HG03520 (cell line): ENCODE measurements at regions not wholly inside any gene's neighbourhood (a gene's known extent, or its start where the extent isn't known, plus 50 kb on each side); places are given as distances from the start of the nearest gene placed in this dataset.

Source experiments
- ATAC-seq: cut with Tn5 transposase; IDR thresholded peaks from one replicate; pipeline ENCODE4 v1.9.1; 2021; ENCODE audit warnings: mild to moderate bottlenecking, moderate library complexity; ENCODE audit not compliant: unreplicated experiment

DNA sequence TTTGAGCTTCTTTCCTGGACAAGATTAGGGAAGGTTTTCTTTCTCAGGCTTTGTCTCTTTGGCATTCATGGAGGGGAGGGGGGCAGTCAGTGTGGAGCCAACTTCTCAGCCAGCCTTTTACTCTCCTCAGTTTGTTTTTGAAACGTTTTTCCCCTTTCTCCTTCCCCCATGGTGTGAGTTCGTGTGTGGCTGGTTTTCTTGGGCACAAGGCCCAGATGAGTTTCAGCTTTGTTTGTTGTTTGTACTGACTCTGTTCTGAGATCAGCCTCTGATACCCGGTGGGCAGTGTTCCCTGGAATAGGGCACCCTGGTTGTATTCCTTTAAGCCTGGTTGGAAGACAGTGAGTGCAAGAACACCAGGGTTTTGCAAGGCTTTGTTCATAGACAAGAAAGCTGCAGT is 168.2 kb upstream of the RARB start:
- no peak for ATAC-seq

DNA sequence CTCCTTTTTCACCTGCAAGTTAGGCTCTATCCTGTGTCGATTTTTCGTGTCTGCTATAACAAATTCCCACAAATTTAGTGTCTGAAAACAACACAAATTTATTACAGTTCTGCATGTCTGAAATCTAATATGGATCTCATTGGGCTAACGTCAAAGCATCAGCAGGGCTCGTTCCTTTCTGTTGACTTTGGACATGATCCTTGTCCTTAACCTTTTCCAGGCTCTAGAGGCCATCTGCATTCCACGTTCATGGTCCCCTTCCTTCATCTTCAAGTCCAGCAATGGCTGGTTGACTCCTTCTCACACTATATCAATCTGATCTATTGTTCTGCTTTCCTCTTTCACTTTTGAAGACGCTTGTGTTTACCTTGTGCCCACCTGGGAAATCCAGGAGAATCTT is 165.7 kb upstream of the RARB start:
- no peak for ATAC-seq

DNA sequence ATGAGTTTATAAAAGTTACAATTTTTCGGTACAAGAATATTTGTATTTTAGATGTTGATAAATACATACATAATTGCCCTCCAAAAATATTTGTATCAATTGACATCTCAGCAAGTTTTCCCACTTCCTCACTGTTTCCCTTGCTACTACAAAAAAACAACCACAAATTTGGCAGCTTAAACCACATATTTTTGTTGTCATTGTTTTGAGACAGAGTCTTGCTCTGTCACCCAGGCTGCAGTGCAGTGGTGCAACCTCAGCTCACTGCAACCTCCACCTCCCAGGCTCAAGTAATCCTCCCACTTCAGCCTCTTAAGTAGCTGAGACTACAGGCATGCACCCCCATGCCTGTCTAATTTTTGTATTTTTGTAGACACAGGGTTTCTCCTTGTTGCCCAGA is 162.8 kb upstream of the RARB start:
- no peak for ATAC-seq

DNA sequence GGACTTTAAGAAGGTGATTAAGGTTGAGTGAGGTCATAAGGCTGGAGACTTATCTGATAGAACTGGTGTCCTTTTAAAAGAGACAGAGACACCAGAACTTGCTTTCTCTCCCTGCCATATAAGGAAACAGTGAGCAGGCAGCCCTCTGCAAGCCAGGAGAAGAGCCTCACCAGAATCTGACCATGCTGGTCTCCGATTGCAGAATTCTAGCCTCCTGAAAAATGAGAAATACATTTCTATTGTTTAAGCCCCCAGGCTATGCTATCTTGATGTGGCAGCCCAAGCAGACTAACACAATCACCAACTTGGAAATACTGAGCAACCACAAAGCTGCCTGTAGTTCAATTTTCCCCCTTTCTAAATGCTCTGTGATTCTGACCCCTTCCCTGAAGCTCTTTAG is 161.4 kb upstream of the RARB start:
- ATAC-seq, result no peak

DNA sequence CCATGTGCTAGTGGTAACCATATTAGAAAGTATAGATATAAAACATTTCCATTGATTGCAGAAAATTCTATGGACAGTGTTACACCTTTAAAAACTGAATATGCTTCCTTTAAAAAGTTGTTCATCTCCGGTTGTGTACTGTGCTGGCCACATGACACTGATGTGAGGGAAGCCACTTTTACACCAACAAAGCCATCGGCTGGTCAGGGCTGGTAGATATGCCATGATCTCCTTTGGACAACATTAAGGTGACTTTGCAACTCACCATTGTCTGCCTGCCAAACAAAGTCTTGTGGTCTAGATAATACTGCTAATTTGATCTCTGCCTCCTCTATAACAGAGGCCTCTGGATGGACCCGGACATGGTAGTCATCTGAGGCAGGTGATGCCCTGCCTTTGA is 156.0 kb upstream of the RARB start:
- no peak for ATAC-seq

DNA sequence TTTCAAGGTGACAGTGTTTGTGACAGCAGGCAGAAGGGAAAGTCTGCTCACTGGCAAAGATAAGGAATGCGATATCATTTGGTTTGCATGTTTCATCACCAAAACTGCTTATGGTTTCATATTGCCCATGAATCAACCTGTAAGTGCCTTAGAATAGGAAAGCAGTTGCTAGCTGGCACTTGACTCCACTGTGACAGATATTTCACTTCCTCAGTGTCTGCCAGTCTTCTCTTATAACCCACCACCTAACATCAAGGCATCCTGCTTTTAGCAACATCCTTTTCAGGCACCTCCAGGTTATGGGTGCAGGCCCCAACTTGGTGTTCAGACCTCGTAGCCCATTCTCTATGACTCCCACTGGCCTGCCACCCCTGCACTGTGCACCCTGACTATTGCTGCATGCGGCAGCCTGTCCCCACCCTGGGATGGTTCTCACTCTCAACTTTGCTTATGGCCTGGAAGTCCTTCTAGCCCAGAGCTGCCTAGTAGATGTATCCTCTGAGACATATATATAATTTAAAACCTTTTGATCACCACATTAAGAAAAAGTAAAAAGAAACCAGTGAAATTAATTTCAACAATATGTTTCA is 154.4 kb upstream of the RARB start:
- no peak for ATAC-seq

DNA sequence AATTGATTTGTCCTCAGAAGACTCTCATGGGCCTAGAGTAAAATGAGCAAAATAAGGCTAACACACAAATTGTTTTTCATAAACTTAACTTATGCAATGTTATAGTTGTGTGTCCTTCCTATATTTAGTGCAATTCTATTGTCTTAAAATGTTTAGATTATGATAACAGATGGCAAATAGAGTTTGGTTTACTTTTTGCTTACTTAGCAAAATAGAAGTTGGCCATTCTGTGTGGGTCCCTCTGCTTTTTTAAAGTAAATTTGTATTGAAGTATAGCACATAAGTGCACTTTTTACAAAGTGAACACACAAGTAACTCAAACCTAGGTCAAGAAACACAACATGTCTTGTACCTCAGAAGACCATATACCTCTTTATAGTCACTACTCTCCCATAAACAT is 150.6 kb upstream of the RARB start:
- no peak for ATAC-seq

DNA sequence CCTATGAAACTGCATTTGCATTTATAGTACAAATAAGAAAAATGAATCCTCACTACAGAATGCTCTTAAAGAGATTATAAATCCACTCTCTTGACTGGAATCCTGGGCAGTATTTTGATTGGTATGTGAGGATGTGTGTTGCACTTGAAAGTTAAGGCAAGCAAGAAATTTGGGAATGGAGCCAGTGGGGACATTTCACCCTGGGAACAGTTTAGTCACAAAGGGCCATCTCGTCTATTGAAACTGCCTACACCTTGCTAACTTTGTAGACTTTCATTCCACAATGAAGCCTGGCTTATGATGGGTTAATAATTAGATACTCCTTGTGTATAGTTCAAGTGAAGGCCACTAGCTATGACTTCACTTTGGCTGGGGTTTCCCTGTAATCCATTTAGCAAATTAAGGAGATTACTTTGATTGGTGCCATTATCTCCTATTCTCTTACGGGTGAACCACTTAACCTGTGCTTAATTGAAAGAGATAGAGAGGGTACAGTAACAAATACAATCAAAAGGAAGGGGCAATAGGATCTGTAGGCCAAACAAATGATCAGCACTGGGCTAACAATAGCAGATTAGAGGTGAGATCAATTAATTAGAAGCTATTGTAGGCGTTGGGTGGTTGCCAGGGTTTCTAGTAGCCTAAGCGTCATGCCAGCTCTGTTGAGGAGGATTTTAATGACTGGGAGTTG is 146.9 kb upstream of the RARB start:
- ATAC-seq, result no peak

DNA sequence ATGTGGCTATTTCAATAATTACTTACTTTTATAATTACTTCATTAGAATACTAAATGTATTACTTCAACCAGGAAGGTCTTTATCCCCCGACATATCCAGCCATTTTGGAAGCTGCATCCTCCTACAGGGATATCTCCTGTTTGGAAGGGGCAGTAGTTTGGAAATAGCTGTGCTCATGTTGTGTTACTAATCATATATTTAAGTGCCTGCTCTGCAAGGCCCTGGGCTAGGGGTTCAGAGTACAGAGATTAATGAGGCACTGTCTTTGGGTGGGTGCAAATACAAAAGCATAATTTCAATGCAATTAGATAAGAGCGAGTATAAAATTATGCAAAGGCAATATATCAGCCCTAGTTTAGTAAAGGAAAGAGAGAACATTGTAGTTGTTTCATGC is 146.3 kb upstream of the RARB start:
- no peak for ATAC-seq

DNA sequence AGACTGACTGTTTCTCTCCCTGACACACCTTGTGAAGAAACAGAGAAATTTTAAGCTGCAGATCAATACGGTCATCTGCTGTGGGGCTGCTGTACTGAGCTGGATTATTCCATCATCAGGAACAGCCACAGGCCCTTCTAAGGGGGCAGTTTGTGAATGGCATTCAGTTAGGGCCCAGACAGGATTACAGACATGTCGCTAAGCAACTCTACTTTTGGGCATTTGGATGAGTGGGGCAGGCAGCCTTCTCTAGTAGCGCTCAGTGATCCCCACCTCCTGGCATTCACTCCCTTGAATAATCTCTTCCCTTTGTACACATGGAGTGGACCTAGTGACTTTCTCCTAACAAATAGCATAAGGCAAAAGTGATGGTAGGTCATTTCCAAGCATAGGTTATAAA is 144.4 kb upstream of the RARB start:
- no peak for ATAC-seq

DNA sequence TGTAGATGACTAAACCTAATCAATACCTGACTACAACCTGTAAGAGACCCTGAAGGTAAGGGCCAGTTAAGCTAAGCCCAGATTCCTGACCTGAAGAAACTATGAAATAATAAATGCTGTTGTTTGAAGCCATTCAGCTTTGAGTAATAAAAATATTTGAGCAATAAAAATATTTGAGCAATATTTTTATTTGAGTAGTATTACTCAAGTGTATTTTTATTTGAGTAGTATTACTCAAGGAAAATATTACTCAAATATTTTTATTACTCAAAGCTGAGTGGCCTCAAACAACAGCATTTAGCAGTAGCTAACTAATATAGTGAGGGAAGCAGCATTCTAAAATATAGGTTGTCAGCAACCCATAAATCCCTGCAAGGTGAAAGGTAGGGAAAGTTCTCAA is 143.8 kb upstream of the RARB start:
- ATAC-seq, result no peak

DNA sequence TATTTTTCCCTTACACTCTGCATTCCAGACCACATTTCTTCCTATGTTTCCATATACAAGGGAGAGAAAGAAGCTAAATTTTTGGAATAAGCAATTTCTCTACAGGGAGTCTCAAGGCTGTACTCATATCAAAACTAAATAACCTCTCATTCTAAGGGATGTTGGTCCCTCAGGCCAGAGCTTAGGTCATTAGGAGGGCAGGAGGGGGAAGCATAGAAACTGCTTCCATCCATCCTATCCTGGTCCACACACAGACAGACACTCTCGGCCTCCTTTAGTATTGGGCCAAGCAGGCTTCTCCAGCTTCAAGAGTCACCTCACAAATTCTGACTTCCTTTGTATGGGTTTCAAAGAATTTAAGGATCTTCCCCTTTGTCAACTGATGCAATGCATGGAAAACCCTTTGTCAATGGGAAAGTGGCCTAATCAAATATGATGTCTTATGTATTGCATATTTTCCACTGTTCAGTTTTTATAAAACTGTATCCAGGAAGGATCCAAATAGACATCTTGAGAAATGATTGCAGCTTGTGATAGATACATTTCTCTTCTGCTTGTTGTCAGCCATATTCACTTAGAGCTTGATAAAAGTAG is 140.7 kb upstream of the RARB start:
- ATAC-seq, result no peak

DNA sequence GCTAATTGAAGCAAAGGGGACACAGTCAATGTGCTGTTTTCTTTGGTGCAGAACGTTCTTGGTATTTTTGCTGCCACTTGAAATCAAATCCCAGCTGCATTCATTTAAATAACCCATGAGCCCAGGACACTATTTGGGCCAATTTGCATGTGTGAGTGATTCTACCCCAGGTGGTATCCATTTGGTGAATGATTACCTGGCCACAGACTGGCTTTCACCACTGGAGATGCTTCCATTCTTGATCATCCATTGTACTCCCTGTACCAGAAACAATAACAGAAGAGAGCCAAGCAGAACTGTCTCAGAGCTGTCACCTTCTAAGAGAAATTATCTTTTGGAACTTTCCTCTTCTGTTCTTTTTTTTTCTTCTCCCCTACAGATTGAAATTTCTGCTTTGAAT is 139.7 kb upstream of the RARB start:
- no peak for ATAC-seq

DNA sequence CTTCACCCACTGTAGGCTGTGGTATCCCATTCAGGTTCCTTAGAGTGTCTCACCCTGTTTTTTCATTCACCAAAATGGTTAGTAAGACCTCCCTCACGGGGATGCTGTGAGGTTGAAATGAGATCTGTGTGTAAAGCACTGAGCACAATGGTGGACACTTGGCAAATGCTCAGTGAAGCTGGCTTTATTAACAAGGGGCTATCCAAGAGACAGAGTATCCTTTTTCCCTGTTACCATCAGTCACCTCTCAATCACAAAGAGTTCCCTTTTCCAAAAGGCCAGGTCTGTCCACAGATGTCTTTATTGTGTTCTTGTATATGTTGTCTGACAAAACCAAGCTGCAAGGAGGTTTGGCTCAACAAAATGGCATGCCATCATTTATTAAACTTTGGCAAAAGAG is 138.9 kb upstream of the RARB start:
- no peak for ATAC-seq

DNA sequence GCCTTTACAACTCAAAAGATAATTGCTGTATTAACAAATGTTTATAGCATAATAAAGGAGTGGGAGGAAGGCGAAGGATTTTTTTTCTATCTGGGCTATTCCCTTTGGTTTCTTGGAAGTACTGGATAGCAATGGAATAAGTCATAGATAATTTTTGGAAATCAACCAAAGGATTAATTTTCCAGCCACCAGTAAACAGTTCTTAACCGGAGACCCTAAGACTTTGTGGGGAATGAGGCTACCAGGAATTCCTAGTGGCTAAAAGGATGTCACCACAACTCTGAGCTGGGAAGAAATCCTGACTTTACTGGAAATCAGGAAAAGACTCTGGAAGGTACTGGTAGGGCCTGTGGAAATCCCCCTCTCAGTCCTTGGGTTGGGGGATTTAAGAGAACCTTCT is 138.4 kb upstream of the RARB start:
- no peak for ATAC-seq

DNA sequence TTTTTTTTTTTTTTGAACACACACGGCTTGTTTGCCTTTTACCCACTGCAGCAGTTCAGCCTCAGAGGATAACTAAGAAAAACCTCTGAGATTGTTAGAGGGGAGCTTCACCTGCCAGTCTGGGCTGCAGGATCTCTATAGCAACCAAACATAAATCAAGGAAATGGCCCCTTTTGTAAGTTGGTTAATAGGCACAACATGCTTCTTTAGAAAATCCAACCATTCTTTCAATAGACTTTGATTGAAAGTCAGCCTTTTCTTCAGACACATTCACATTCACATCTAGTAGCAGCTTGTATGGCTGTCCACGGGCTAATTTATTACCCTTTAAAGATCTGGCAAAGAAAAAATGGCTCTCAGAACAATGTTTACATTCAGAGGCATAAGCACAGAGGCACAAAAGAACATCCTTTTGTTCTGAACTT is 136.6 kb upstream of the RARB start:
- no peak for ATAC-seq

DNA sequence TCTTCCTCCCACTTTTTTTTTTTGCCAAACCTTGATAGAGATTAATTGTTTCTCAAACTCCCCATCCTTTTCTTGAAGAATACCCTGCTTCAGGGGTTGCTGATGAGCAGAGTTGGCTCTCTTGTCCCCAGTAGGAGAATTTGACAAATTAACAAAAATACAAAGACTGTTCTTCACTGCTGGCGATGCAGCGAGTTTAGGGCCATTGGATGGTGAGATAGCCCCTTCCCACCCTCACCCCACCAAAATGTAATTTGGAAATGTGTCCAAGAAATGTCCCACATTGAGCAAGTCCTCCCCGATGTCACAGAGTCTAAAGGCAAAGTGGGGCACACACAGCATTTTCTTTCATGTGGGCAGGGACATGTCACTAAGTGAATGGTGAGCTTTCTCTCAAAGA is 136.0 kb upstream of the RARB start:
- ATAC-seq, result no peak

DNA sequence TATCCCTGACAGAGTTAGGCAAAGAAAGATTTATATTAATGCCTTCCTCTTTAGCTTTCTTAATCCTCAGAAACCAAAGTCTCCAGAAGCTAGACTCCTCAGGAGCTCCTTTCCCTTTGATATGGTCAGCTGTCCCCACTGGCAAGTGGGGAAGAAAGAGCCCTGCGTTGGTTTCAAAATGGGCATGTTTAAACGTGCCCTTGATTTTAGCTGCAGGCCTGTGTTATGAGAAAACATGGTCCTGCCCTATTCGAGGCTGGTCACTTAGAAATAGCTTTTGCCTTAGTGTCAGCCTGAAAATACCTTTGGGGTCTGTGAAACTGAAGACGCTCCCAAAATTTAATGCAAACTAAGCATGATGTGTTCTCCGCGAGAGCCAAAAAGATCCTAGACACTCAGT is 135.5 kb upstream of the RARB start:
- ATAC-seq, result no peak

DNA sequence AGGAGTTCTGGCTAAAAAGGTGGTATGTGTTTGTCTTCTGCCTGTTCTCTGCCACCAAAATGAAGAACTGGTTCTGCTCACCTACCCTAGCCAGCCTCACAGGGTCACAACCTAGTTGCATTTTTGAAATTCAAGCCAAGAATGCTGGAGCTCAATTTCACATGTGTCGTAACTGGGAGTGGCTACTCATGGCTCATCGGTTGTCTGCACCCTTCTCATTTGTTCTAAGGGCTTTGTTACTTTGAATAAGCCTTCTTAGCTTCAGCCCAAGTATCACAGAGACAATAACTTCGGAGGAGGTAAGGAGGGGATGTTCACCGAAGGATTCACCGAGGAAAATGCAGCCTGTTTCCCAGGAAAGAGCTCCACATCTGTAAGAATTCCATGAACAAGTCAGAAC is 134.3 kb upstream of the RARB start:
- no peak for ATAC-seq

DNA sequence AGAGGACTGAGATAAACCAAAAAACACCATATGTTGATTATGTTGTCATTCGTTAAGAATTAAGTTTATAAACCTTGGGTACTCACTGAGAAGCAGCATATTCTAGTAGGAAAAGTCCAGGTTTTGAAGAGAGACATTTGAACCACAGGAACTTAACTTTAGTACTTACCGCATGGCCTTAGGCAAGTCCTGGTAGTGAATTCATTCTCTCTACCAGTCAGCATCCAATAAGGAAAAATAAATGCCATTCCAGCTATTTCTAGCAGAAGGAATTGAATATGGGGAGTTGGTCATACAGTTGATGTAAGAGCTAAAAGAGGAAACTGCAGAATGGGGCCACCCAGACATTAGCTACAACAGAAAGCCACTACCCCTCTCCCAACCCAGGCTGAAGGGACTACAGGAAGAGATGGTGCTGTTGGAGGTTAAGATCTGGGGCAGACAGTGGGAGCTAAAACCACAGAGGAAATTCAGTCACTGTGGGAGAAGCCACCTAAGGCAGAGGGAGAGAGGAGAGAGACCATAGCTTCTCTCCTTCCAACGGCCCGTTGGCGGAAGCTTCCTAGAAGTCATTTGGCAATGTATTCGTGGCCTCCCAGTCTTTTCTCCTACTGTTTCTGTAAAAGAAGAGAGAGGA is 133.8 kb upstream of the RARB start:
- ATAC-seq, result no peak

DNA sequence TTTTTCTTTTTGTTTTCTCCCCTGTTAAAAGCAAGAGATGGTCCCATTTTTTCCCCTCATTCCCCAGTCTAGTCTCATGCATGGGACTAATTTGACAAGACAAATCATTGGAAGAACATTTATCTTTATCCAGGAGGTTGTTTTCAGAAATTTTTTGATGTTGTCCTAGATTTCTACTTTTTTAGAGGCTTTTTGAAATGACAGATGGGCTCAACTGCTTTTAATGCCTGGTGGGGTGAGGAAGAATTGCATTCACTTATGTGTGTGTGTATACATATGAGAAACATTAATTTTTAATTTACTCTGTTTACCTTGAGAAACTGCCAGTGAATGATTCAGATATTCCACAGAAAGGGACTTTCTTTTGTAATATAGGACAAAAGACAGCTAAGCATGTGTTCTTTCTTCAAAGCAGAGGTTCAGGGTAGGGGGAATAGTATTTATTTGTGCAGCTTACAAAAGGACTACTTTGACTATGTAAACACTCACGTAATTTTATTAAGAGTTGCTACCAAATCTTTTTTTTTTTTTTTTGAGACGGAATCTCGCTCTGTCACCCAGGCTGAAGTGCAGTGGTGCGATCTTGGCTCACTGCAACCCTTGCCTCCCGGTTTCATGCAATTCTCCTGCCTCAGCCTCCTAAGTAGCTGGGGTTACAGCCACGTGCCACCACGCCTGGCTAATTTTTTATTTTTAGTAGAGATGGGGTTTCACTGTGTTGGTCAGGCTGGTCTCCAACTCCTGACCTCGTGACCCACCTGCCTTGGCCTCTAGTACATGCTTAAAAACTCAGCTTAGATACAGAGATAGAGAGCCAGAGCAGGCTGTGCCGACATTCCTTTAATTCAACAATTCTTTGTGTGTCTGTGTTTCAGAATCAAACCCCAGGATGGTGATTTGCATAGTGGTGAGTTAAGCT is 130.1 kb upstream of the RARB start:
- ATAC-seq, result no peak
